ENCODE measurements at regions not wholly inside any gene's neighbourhood (a gene's known extent, or its start where the extent isn't known, plus 50 kb on each side); places are given as distances from the start of the nearest gene placed in this dataset.

- CTCF ChIA-PET, result interaction anchor here (0.6 kb wide), 1 partner anchor 80 kb away, joined by 3 read pairs; no protein-coding TSS in a partner anchor
- no peak for DNase-seq (ENCODE audit: low read depth, low spot score)
- no peak overlapping the region for H3K27ac ChIP-seq (ENCODE audit: low read depth, low read length)
- H3K4me3 ChIP-seq (ENCODE audit: low read depth, low read length), result no peak overlapping the region
- H3K9me3 ChIP-seq (ENCODE audit: control insufficient read depth, insufficient read depth, low read length), result no peaks in the 10 kb centered on the region
- H3K27me3 ChIP-seq (ENCODE audit: control insufficient read depth, insufficient read depth, low read length), result no peaks in the 10 kb centered on the region
- TF ChIP-seq CTCF (IDR thresholded peaks at IDR 0.05; ENCODE audit: low read depth, low read length), result no peak
- POLR2A ChIA-PET, result no interaction called here
Measured at GRCh38 chr10:24118246-24118645, 90.7 kb upstream of the KIAA1217 start.

GRCh38 chr10:24119896-24120295 lies 89.0 kb upstream of the KIAA1217 start:
- no peaks in the 10 kb centered on the region for H3K9me3 ChIP-seq (ENCODE audit: control insufficient read depth, insufficient read depth, low read length)
- ChIA-PET POLR2A (no interaction called here), CTCF (no interaction called here)
- TF ChIP-seq CTCF (IDR thresholded peaks at IDR 0.05; ENCODE audit: low read depth, low read length), result no peak
- H3K4me3 ChIP-seq (ENCODE audit: low read depth, low read length), result no peak overlapping the region
- no peaks in the 10 kb centered on the region for H3K27me3 ChIP-seq (ENCODE audit: control insufficient read depth, insufficient read depth, low read length)
- DNase-seq (ENCODE audit: low read depth, low spot score), result no peak
- no peak overlapping the region for H3K27ac ChIP-seq (ENCODE audit: low read depth, low read length)

GRCh38 chr10:24120646-24121045 lies 88.3 kb upstream of the KIAA1217 start:
- POLR2A ChIA-PET, result no interaction called here
- no peak for TF ChIP-seq CTCF (IDR thresholded peaks at IDR 0.05; ENCODE audit: low read depth, low read length)
- Histone ChIP-seq H3K27me3 (ENCODE audit: control insufficient read depth, insufficient read depth, low read length) (no peaks in the 10 kb centered on the region), H3K27ac (ENCODE audit: low read depth, low read length) (no peak overlapping the region), H3K4me3 (ENCODE audit: low read depth, low read length) (no peak overlapping the region), H3K9me3 (ENCODE audit: control insufficient read depth, insufficient read depth, low read length) (no peaks in the 10 kb centered on the region)
- CTCF ChIA-PET, result no interaction called here
- no peak for DNase-seq (ENCODE audit: low read depth, low spot score)

GRCh38 chr10:24127516-24127915 lies 81.4 kb upstream of the KIAA1217 start:
- POLR2A ChIA-PET, result no interaction called here
- CTCF ChIA-PET, result no interaction called here
- no peak for TF ChIP-seq CTCF (IDR thresholded peaks at IDR 0.05; ENCODE audit: low read depth, low read length)
- no peak for DNase-seq (ENCODE audit: low read depth, low spot score)
- Histone ChIP-seq H3K27me3 (ENCODE audit: control insufficient read depth, insufficient read depth, low read length) (no peaks in the 10 kb centered on the region), H3K4me3 (ENCODE audit: low read depth, low read length) (no peak overlapping the region), H3K9me3 (ENCODE audit: control insufficient read depth, insufficient read depth, low read length) (no peaks in the 10 kb centered on the region), H3K27ac (ENCODE audit: low read depth, low read length) (no peak overlapping the region)

GRCh38 chr10:24128066-24128730 lies 80.7 kb upstream of the KIAA1217 start:
- no peak for DNase-seq (ENCODE audit: low read depth, low spot score)
- Histone ChIP-seq H3K27ac (ENCODE audit: low read depth, low read length) (no peak overlapping the region), H3K4me3 (ENCODE audit: low read depth, low read length) (no peak overlapping the region), H3K9me3 (ENCODE audit: control insufficient read depth, insufficient read depth, low read length) (no peaks in the 10 kb centered on the region), H3K27me3 (ENCODE audit: control insufficient read depth, insufficient read depth, low read length) (no peaks in the 10 kb centered on the region)
- no peak for TF ChIP-seq CTCF (IDR thresholded peaks at IDR 0.05; ENCODE audit: low read depth, low read length)
- ChIA-PET CTCF (no interaction called here), POLR2A (no interaction called here)
